ENCODE measurements at regions not wholly inside any gene's neighbourhood (a gene's known extent, or its start where the extent isn't known, plus 50 kb on each side); places are given as distances from the start of the nearest gene placed in this dataset.

- no peak overlapping the region for H3K4me3 ChIP-seq (ENCODE audit: low read depth, low read length)
- ChIA-PET CTCF (no interaction called here), POLR2A (no interaction called here)
- DNase-seq (ENCODE audit: low read depth, low spot score) = no peak
- TF ChIP-seq CTCF (IDR thresholded peaks at IDR 0.05; ENCODE audit: insufficient read depth, low read length, missing control alignments) = no peak
These were observed 78.3 kb upstream of the OPRM1 start for GRCh38 chr6:153960741-153961140.

GRCh38 chr6:153960281-153960680, 78.8 kb upstream of the OPRM1 start:
- ChIA-PET CTCF (no interaction called here), POLR2A (no interaction called here)
- H3K4me3 ChIP-seq (ENCODE audit: low read depth, low read length) = no peak overlapping the region
- no peak for DNase-seq (ENCODE audit: low read depth, low spot score)
- no peak for TF ChIP-seq CTCF (IDR thresholded peaks at IDR 0.05; ENCODE audit: insufficient read depth, low read length, missing control alignments)

- CTCF ChIA-PET = no interaction called here
- POLR2A ChIA-PET = no interaction called here
- TF ChIP-seq CTCF (IDR thresholded peaks at IDR 0.05; ENCODE audit: insufficient read depth, low read length, missing control alignments) = no peak
These were observed 79.8 kb upstream of the OPRM1 start for GRCh38 chr6:153959276-153959675.

GRCh38 chr6:153958860-153959259, 80.2 kb upstream of the OPRM1 start:
- ChIA-PET POLR2A (no interaction called here), CTCF (no interaction called here)
- no peak overlapping the region for H3K4me3 ChIP-seq (ENCODE audit: low read depth, low read length)
- DNase-seq (ENCODE audit: low read depth, low spot score) = no peak
- TF ChIP-seq CTCF (IDR thresholded peaks at IDR 0.05; ENCODE audit: insufficient read depth, low read length, missing control alignments) = no peak

More at GRCh38 chr6:153959276-153959675, 79.8 kb upstream of the OPRM1 start:
- DNase-seq (ENCODE audit: low read depth, low spot score) = no peak
- H3K4me3 ChIP-seq (ENCODE audit: low read depth, low read length) = no peak overlapping the region

- POLR2A ChIA-PET = no interaction called here
- TF ChIP-seq CTCF (IDR thresholded peaks at IDR 0.05; ENCODE audit: insufficient read depth, low read length, missing control alignments) = no peak
- no peak overlapping the region for H3K4me3 ChIP-seq (ENCODE audit: low read depth, low read length)
- CTCF ChIA-PET = no interaction called here
- DNase-seq (ENCODE audit: low read depth, low spot score) = no peak
These were observed 81.6 kb upstream of the OPRM1 start for GRCh38 chr6:153957394-153957793.

- no peak overlapping the region for H3K4me3 ChIP-seq (ENCODE audit: low read depth, low read length)
- POLR2A ChIA-PET = no interaction called here
- DNase-seq (ENCODE audit: low read depth, low spot score) = no peak
- CTCF ChIA-PET = no interaction called here
- TF ChIP-seq CTCF (IDR thresholded peaks at IDR 0.05; ENCODE audit: insufficient read depth, low read length, missing control alignments) = no peak
These were observed 82.2 kb upstream of the OPRM1 start for GRCh38 chr6:153956808-153957207.

Data from AG04449 (cell line).